ENCODE measurements at regions not wholly inside any gene's neighbourhood (a gene's known extent, or its start where the extent isn't known, plus 50 kb on each side); places are given as distances from the start of the nearest gene placed in this dataset.
"Not testable (repeated sequence)": the region's sequence is repeated elsewhere in the genome, so short reads cannot be mapped to it uniquely, and the experiment has no call there.

DNA sequence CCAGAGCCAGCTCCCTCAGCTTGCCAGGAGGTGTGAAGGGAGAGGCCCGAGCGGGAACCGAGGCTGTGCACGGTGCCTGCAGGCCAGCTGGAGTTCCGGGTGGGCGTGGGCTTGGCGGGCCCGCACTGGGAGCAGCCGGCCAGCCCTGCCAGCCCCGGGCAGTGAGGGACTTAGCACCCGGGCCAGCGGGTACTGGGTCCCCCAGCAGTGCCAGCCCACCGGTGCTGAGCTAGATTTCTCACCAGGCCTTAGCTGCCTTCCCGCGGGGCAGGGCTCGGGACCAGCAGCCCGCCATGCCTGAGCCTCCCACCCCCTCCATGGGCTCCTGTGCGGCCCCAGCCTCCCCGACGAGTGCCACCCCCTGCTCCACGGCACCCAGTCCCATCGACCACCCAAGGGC lies 373.1 kb upstream of the TMTC1 start:
- not testable (repeated sequence) for H3K4me3 ChIP-seq (ENCODE audit: low read depth, low read length); H3K9ac ChIP-seq (ENCODE audit: low read depth, low read length); H3K4me1 ChIP-seq (ENCODE audit: control insufficient read depth, insufficient read depth, low read length); H3K9me3 ChIP-seq (ENCODE audit: control insufficient read depth, insufficient read depth, low read length); H3K27me3 ChIP-seq (ENCODE audit: control insufficient read depth, insufficient read depth, low read length); H3K36me3 ChIP-seq (ENCODE audit: control insufficient read depth, insufficient read depth, low read length)

- Histone ChIP-seq H3K9me3 (ENCODE audit: control insufficient read depth, insufficient read depth, low read length) (peaks cover 7% of the 10 kb centered on the region), H3K4me1 (ENCODE audit: control insufficient read depth, insufficient read depth, low read length) (no peaks in the 10 kb centered on the region), H3K4me3 (ENCODE audit: low read depth, low read length) (no peak overlapping the region), H3K27me3 (ENCODE audit: control insufficient read depth, insufficient read depth, low read length) (no peaks in the 10 kb centered on the region), H3K9ac (ENCODE audit: low read depth, low read length) (no peak overlapping the region), H3K36me3 (ENCODE audit: control insufficient read depth, insufficient read depth, low read length) (no peaks in the 10 kb centered on the region)
Measured at GRCh38 chr12:30155001-30155730, 371.4 kb upstream of the TMTC1 start.

DNA sequence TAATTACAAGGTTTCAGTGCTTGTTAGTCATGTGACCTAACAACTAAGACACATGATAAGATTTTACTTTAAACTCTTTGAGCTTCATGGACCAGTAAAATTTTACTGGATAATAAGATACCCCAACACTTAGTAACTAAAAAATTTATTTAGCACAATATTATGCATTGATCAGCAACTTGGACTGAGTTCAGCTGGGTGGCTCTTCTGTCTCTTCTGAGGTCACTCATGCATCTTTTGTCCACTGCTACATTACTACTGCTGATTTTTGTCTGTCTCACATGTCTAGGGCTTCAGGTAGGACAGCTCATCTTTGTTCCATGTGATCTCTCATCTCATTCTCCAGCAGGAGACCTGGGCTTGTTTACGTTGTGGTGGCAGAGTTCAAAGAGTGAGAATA lies 370.2 kb upstream of the TMTC1 start:
- Histone ChIP-seq H3K27me3 (ENCODE audit: control insufficient read depth, insufficient read depth, low read length) (no peaks in the 10 kb centered on the region), H3K9me3 (ENCODE audit: control insufficient read depth, insufficient read depth, low read length) (peaks cover 7% of the 10 kb centered on the region), H3K4me3 (ENCODE audit: low read depth, low read length) (no peak overlapping the region)

DNA sequence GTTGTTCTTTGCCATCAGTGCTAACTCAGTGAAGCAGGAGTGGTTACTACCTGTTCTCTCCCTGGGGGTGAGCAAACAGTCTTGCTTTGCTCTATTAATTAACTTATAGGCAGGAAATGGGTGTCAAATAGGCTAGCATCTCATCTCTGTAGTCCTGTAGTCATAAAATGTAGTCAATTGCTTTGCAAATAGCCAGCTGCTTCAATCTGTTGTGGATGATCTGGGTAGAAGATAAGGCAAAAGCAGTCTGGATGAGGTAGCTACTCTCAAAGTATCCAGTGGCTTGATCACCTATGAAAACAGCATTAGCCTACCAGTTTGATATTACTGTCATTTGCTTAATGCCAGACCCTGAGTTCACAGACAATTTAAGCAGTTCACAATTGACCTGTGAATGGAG lies 369.0 kb upstream of the TMTC1 start:
- H3K27me3 ChIP-seq (ENCODE audit: control insufficient read depth, insufficient read depth, low read length), result no peaks in the 10 kb centered on the region
- no peak overlapping the region for H3K4me3 ChIP-seq (ENCODE audit: low read depth, low read length)
- no peak overlapping the region for H3K9ac ChIP-seq (ENCODE audit: low read depth, low read length)
- H3K36me3 ChIP-seq (ENCODE audit: control insufficient read depth, insufficient read depth, low read length), result no peaks in the 10 kb centered on the region
- peaks cover 7% of the 10 kb centered on the region for H3K9me3 ChIP-seq (ENCODE audit: control insufficient read depth, insufficient read depth, low read length)
- H3K4me1 ChIP-seq (ENCODE audit: control insufficient read depth, insufficient read depth, low read length), result no peaks in the 10 kb centered on the region

More for the DNA sequence above, 370.2 kb upstream of the TMTC1 start:
- Histone ChIP-seq H3K36me3 (ENCODE audit: control insufficient read depth, insufficient read depth, low read length) (no peaks in the 10 kb centered on the region), H3K4me1 (ENCODE audit: control insufficient read depth, insufficient read depth, low read length) (no peaks in the 10 kb centered on the region), H3K9ac (ENCODE audit: low read depth, low read length) (no peak overlapping the region)

DNA sequence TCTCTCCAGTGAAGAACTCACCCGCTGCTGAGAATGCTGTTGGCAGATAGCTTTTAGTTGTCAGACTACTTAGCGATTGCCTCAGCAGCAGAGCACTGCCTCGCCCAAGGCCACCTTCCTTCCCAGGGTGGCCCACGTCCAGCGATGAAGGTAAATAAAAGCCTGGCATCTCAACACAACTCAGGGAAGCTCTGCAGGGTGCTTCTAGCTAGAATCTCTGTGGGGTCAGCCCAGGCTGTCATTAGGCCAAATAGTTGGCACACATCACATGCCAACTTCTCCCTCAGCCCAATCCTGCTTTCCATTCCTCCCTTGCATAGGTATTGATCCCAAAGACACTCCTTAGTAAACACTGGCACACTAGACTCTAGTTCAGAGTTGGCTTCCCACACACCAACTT lies 368.1 kb upstream of the TMTC1 start:
- H3K9ac ChIP-seq (ENCODE audit: low read depth, low read length), result no peak overlapping the region
- no peaks in the 10 kb centered on the region for H3K27me3 ChIP-seq (ENCODE audit: control insufficient read depth, insufficient read depth, low read length)
- no peak overlapping the region for H3K4me3 ChIP-seq (ENCODE audit: low read depth, low read length)
- no peaks in the 10 kb centered on the region for H3K36me3 ChIP-seq (ENCODE audit: control insufficient read depth, insufficient read depth, low read length)
- no peaks in the 10 kb centered on the region for H3K4me1 ChIP-seq (ENCODE audit: control insufficient read depth, insufficient read depth, low read length)
- peaks cover 7% of the 10 kb centered on the region for H3K9me3 ChIP-seq (ENCODE audit: control insufficient read depth, insufficient read depth, low read length)

DNA sequence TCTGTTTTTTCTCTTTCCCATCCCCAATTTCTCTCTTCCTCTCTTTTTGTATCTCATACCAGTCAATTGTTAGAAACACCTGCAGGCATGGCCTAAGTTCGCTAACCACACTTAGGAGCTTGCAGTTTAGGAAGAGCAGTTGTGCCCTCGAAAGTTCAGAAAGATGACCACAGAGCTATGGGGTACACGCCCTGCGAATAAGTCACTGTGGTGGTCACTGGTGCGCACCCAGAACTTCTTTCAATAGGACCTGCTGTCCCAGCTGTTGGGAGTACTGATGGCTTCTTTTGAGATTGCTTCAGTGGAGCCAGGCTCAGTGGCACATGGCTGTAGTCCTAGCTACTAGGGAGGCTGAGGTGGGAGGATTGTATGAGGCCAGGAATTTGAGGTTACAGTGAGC lies 362.8 kb upstream of the TMTC1 start:
- Histone ChIP-seq H3K4me1 (ENCODE audit: control insufficient read depth, insufficient read depth, low read length) (no peaks in the 10 kb centered on the region), H3K27me3 (ENCODE audit: control insufficient read depth, insufficient read depth, low read length) (no peaks in the 10 kb centered on the region), H3K4me3 (ENCODE audit: low read depth, low read length) (no peak overlapping the region), H3K36me3 (ENCODE audit: control insufficient read depth, insufficient read depth, low read length) (no peaks in the 10 kb centered on the region), H3K9ac (ENCODE audit: low read depth, low read length) (no peak overlapping the region), H3K9me3 (ENCODE audit: control insufficient read depth, insufficient read depth, low read length) (no peaks in the 10 kb centered on the region)

GRCh38 chr12:30145684-30146032 lies 361.9 kb upstream of the TMTC1 start:
- no peaks in the 10 kb centered on the region for H3K36me3 ChIP-seq (ENCODE audit: control insufficient read depth, insufficient read depth, low read length)
- no peaks in the 10 kb centered on the region for H3K27me3 ChIP-seq (ENCODE audit: control insufficient read depth, insufficient read depth, low read length)
- no peak overlapping the region for H3K4me3 ChIP-seq (ENCODE audit: low read depth, low read length)
- H3K9me3 ChIP-seq (ENCODE audit: control insufficient read depth, insufficient read depth, low read length), result no peaks in the 10 kb centered on the region
- H3K4me1 ChIP-seq (ENCODE audit: control insufficient read depth, insufficient read depth, low read length), result no peaks in the 10 kb centered on the region
- H3K9ac ChIP-seq (ENCODE audit: low read depth, low read length), result no peak overlapping the region

- no peak overlapping the region for H3K9ac ChIP-seq (ENCODE audit: low read depth, low read length)
- no peak overlapping the region for H3K4me3 ChIP-seq (ENCODE audit: low read depth, low read length)
- H3K27me3 ChIP-seq (ENCODE audit: control insufficient read depth, insufficient read depth, low read length), result no peaks in the 10 kb centered on the region
- H3K4me1 ChIP-seq (ENCODE audit: control insufficient read depth, insufficient read depth, low read length), result no peaks in the 10 kb centered on the region
- no peaks in the 10 kb centered on the region for H3K36me3 ChIP-seq (ENCODE audit: control insufficient read depth, insufficient read depth, low read length)
- H3K9me3 ChIP-seq (ENCODE audit: control insufficient read depth, insufficient read depth, low read length), result no peaks in the 10 kb centered on the region
Measured at GRCh38 chr12:30144777-30145683, 361.3 kb upstream of the TMTC1 start.

- Histone ChIP-seq H3K9me3 (ENCODE audit: control insufficient read depth, insufficient read depth, low read length) (no peaks in the 10 kb centered on the region), H3K36me3 (ENCODE audit: control insufficient read depth, insufficient read depth, low read length) (no peaks in the 10 kb centered on the region), H3K27me3 (ENCODE audit: control insufficient read depth, insufficient read depth, low read length) (no peaks in the 10 kb centered on the region), H3K9ac (ENCODE audit: low read depth, low read length) (no peak overlapping the region), H3K4me3 (ENCODE audit: low read depth, low read length) (no peak overlapping the region), H3K4me1 (ENCODE audit: control insufficient read depth, insufficient read depth, low read length) (no peaks in the 10 kb centered on the region)
Measured at GRCh38 chr12:30142301-30142700, 358.6 kb upstream of the TMTC1 start.

- Histone ChIP-seq H3K27me3 (ENCODE audit: control insufficient read depth, insufficient read depth, low read length) (no peaks in the 10 kb centered on the region), H3K4me1 (ENCODE audit: control insufficient read depth, insufficient read depth, low read length) (no peaks in the 10 kb centered on the region), H3K4me3 (ENCODE audit: low read depth, low read length) (no peak overlapping the region), H3K36me3 (ENCODE audit: control insufficient read depth, insufficient read depth, low read length) (no peaks in the 10 kb centered on the region), H3K9me3 (ENCODE audit: control insufficient read depth, insufficient read depth, low read length) (no peaks in the 10 kb centered on the region), H3K9ac (ENCODE audit: low read depth, low read length) (no peak overlapping the region)
Measured at GRCh38 chr12:30138483-30138882, 354.7 kb upstream of the TMTC1 start.

DNA sequence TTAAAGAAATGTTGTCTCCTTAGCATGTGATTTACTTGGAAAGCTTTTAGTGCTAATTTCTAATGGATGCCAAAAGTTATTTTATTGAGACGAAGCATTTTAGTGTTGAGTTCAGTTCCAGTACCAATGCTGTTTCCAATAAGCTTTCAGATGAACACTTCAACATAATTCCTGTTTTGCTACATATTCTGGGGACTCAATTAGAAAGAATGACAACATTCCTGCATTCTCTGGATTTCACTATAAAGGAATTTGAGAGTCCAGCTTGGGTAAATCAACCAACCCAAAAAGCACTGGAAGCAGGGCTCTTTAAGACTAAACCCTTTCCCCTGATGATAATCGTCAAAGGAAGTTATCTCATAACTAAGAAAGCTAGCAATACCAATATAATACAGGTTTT lies 353.0 kb upstream of the TMTC1 start:
- Histone ChIP-seq H3K36me3 (ENCODE audit: control insufficient read depth, insufficient read depth, low read length) (no peaks in the 10 kb centered on the region), H3K9ac (ENCODE audit: low read depth, low read length) (no peak overlapping the region), H3K27me3 (ENCODE audit: control insufficient read depth, insufficient read depth, low read length) (no peaks in the 10 kb centered on the region), H3K4me3 (ENCODE audit: low read depth, low read length) (no peak overlapping the region), H3K9me3 (ENCODE audit: control insufficient read depth, insufficient read depth, low read length) (no peaks in the 10 kb centered on the region), H3K4me1 (ENCODE audit: control insufficient read depth, insufficient read depth, low read length) (no peaks in the 10 kb centered on the region)

DNA sequence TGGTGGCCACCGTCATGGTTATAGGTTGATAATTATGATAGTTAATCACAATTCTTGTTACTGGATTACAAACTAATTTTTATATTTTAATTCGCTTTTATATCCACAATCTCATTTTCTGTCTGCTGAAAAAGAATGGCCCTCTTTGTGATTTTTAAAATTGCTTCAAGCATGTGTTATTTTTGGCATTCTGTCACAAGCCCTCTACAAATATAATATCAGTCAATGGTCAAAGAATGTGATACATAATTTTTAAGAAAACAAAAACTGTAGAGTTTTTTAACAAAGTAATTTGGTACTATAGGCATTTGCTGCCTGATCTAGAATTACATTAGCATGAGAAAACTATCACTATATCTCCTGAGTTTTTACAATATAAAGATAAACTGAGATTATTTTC lies 352.0 kb upstream of the TMTC1 start:
- H3K4me1 ChIP-seq (ENCODE audit: control insufficient read depth, insufficient read depth, low read length), result no peaks in the 10 kb centered on the region
- H3K9ac ChIP-seq (ENCODE audit: low read depth, low read length), result no peak overlapping the region
- no peaks in the 10 kb centered on the region for H3K36me3 ChIP-seq (ENCODE audit: control insufficient read depth, insufficient read depth, low read length)
- no peak overlapping the region for H3K4me3 ChIP-seq (ENCODE audit: low read depth, low read length)
- H3K9me3 ChIP-seq (ENCODE audit: control insufficient read depth, insufficient read depth, low read length), result no peaks in the 10 kb centered on the region
- H3K27me3 ChIP-seq (ENCODE audit: control insufficient read depth, insufficient read depth, low read length), result no peaks in the 10 kb centered on the region

Measured in iPS-15b (cell line).